Ishikawa (cell line): ENCODE measurements at regions not wholly inside any gene's neighbourhood (a gene's known extent, or its start where the extent isn't known, plus 50 kb on each side); places are given as distances from the start of the nearest gene placed in this dataset.

Experiments
- CEBPB ChIP-seq: IDR thresholded peaks from 2 replicates; pipeline ENCODE4 v1.6.1; 2012
- CREB1 ChIP-seq: IDR thresholded peaks from 2 replicates; pipeline ENCODE4 v1.6.1; 2012; ENCODE audit warnings: low read depth
- EGR1 ChIP-seq: IDR thresholded peaks from 2 replicates; pipeline ENCODE4 v1.6.1; 2012
- EP300 ChIP-seq: IDR thresholded peaks from 2 replicates; pipeline ENCODE4 v1.6.1; 2012; ENCODE audit warnings: borderline replicate concordance
- FOXM1 ChIP-seq: IDR thresholded peaks from 2 replicates; pipeline ENCODE4 v1.6.1; 2012; ENCODE audit warnings: low read depth, borderline replicate concordance
- NFIC ChIP-seq: IDR thresholded peaks from 2 replicates; pipeline ENCODE4 v1.6.1; 2012
- RAD21 ChIP-seq: IDR thresholded peaks from 2 replicates; pipeline ENCODE4 v1.6.1; 2012; ENCODE audit warnings: low read depth
- REST ChIP-seq: IDR thresholded peaks from 2 replicates; pipeline ENCODE4 v1.6.1; 2012; ENCODE audit warnings: low read depth, mild to moderate bottlenecking
- TAF1 ChIP-seq: IDR thresholded peaks from 2 replicates; pipeline ENCODE4 v1.6.1; 2012; ENCODE audit warnings: low read depth, mild to moderate bottlenecking
- TCF12 ChIP-seq: IDR thresholded peaks from 2 replicates; pipeline ENCODE4 v1.6.1; 2012; ENCODE audit warnings: low read depth
- TEAD4 ChIP-seq: IDR thresholded peaks from 2 replicates; pipeline ENCODE4 v1.6.1; 2012
- YY1 ChIP-seq: IDR thresholded peaks from 2 replicates; pipeline ENCODE4 v1.6.1; 2012; ENCODE audit warnings: low read depth
- ZBTB7A ChIP-seq: IDR thresholded peaks from 2 replicates; pipeline ENCODE4 v1.6.1; 2012; ENCODE audit warnings: low read depth
- TF ChIP-seq, protein P1 (sequence below): IDR thresholded peaks from 2 replicates; pipeline ENCODE4 v1.6.1; 2012
- TF ChIP-seq, protein P2 (sequence below): IDR thresholded peaks from 2 replicates; pipeline ENCODE4 v1.6.1; 2012

DNA sequence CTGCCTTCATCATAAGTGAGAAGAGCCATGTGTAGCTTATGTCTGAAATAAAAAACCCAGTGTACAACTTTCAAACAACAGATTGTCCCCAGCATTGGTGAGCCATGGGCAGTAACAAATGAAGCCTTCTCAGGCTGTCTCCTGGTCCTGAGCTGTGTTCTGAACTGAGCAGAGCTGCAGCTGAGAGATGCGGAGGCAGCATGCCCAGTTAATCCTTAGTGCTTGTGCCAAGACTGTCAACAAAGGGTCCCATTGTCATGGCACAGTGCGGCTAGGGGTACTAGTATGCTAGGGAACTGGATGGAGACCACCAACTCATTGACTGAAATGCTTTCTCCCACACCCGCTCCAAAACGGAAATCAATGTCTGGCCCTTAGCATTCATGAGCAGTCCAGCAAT, 154.3 kb downstream of the RMST start:
- no peak for TF ChIP-seq EP300
- TF ChIP-seq TAF1: no peak
- TF ChIP-seq NFIC: no peak
- TF ChIP-seq, protein P1, sequence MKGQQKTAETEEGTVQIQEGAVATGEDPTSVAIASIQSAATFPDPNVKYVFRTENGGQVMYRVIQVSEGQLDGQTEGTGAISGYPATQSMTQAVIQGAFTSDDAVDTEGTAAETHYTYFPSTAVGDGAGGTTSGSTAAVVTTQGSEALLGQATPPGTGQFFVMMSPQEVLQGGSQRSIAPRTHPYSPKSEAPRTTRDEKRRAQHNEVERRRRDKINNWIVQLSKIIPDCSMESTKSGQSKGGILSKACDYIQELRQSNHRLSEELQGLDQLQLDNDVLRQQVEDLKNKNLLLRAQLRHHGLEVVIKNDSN: no peak
- TF ChIP-seq YY1: no peak
- TF ChIP-seq, protein P2, sequence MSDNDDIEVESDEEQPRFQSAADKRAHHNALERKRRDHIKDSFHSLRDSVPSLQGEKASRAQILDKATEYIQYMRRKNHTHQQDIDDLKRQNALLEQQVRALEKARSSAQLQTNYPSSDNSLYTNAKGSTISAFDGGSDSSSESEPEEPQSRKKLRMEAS: no peak
- no peak for TF ChIP-seq EGR1
- no peak for TF ChIP-seq ZBTB7A
- no peak for TF ChIP-seq TCF12
- TF ChIP-seq CEBPB: no peak
- TF ChIP-seq TEAD4: no peak
- no peak for TF ChIP-seq FOXM1

GRCh38 chr12:97628962-97629361, 166.4 kb downstream of the RMST start:
- TF ChIP-seq, protein P1: no peak
- no peak for TF ChIP-seq REST
- no peak for TF ChIP-seq YY1
- TF ChIP-seq NFIC: no peak
- TF ChIP-seq CEBPB: no peak
- no peak for TF ChIP-seq TEAD4
- no peak for TF ChIP-seq CREB1
- no peak for TF ChIP-seq TCF12
- no peak for TF ChIP-seq ZBTB7A
- no peak for TF ChIP-seq TAF1
- TF ChIP-seq EGR1: no peak
- TF ChIP-seq RAD21: no peak
- TF ChIP-seq FOXM1: no peak
- TF ChIP-seq, protein P2: no peak
- no peak for TF ChIP-seq EP300

DNA sequence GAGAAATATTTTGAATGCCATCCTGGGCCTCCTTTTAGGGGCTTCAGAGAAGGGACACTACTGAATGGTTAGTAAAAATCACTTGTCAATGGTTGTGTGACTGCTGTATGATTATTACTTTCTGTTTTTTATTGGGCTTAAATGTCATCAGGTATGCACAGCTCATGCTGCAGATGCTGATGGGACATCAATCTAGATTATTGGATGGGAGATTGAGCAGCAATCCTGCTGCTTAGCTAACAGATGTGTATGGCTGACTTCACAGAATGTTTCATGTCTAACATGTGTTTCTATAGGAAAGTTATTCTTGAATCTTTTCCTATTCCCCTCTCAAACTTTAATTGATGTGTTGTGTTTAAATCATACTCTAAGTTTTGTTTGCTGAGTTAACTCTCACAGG, 166.8 kb downstream of the RMST start:
- no peak for TF ChIP-seq TEAD4
- TF ChIP-seq FOXM1: no peak
- TF ChIP-seq, protein P1: no peak
- no peak for TF ChIP-seq REST
- TF ChIP-seq YY1: no peak
- no peak for TF ChIP-seq ZBTB7A
- TF ChIP-seq CREB1: no peak
- TF ChIP-seq TAF1: no peak
- no peak for TF ChIP-seq EP300
- TF ChIP-seq, protein P2: no peak

- TF ChIP-seq RAD21 (no peak), YY1 (no peak), FOXM1 (no peak), REST (no peak), CREB1 (no peak), EP300 (no peak), ZBTB7A (no peak), TAF1 (no peak), TEAD4 (no peak), NFIC (no peak), CEBPB (no peak), TCF12 (no peak)
- TF ChIP-seq, protein P1: no peak
Observed at GRCh38 chr12:97630356-97630755, 167.8 kb downstream of the RMST start.
